ENCODE measurements at regions not wholly inside any gene's neighbourhood (a gene's known extent, or its start where the extent isn't known, plus 50 kb on each side); places are given as distances from the start of the nearest gene placed in this dataset.

DNA sequence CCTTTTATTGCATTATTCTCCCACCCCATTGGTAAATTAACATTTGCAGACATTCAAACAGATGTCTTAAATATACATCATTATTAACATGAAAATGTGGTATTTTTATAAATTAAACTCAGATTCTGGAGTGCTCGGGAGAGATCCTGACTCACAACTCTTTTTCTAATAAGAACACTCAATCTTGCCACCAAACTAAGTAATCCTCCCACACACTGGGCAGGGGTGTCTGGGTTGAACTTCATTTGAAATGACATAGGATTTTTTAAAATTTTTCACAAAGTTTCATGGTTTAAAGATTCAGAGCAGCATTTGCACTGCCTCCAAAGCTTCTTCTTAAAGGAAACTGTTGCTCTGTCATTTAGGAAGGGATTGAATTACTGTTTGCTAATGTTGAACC is 754.3 kb downstream of the MECOM start:
- TF ChIP-seq POLR2A (IDR thresholded peaks at IDR 0.05) (no peak), EP300 (IDR thresholded peaks at IDR 0.05) (no peak)
- TF ChIP-seq, protein P1, sequence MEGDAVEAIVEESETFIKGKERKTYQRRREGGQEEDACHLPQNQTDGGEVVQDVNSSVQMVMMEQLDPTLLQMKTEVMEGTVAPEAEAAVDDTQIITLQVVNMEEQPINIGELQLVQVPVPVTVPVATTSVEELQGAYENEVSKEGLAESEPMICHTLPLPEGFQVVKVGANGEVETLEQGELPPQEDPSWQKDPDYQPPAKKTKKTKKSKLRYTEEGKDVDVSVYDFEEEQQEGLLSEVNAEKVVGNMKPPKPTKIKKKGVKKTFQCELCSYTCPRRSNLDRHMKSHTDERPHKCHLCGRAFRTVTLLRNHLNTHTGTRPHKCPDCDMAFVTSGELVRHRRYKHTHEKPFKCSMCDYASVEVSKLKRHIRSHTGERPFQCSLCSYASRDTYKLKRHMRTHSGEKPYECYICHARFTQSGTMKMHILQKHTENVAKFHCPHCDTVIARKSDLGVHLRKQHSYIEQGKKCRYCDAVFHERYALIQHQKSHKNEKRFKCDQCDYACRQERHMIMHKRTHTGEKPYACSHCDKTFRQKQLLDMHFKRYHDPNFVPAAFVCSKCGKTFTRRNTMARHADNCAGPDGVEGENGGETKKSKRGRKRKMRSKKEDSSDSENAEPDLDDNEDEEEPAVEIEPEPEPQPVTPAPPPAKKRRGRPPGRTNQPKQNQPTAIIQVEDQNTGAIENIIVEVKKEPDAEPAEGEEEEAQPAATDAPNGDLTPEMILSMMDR (IDR thresholded peaks at IDR 0.05), result no peak

All from ovary (tissue), 3 donors.